Skeletal muscle tissue (tissue), 3 donors: ENCODE measurements at regions not wholly inside any gene's neighbourhood (a gene's known extent, or its start where the extent isn't known, plus 50 kb on each side); places are given as distances from the start of the nearest gene placed in this dataset.
"Not testable (repeated sequence)": the region's sequence is repeated elsewhere in the genome, so short reads cannot be mapped to it uniquely, and the experiment has no call there.

Experiments used
- H3K27ac ChIP-seq: one replicate; pipeline ENCODE4 v1.7.0; 2013; ENCODE audit warnings: mild to moderate bottlenecking, low read depth, low read length, inconsistent platforms
- H3K27me3 ChIP-seq, 3 donors: one replicate each; pipeline ENCODE4 v1.7.0; 2013; ENCODE audit warnings: low read length in 3 of 3; ENCODE audit not compliant: control insufficient read depth in 3 of 3, insufficient read depth in 3 of 3
- H3K36me3 ChIP-seq, 3 donors: one replicate each; pipeline ENCODE4 v1.7.0; 2013; ENCODE audit warnings: low read length in 3 of 3; ENCODE audit not compliant: control insufficient read depth in 3 of 3, insufficient read depth in 3 of 3
- H3K4me1 ChIP-seq, 3 donors: one replicate each; pipeline ENCODE4 v1.7.0; 2013; ENCODE audit warnings: low read length in 3 of 3, mild to moderate bottlenecking in 3 of 3; ENCODE audit not compliant: control insufficient read depth in 3 of 3, insufficient read depth in 3 of 3
- H3K4me3 ChIP-seq, 3 donors: one replicate each; pipeline ENCODE4 v1.7.0; 2013; ENCODE audit warnings: low read length in 3 of 3
- H3K9ac ChIP-seq, 3 donors: one replicate each; pipeline ENCODE4 v1.7.0; 2013; ENCODE audit warnings: low read length in 3 of 3, mild to moderate bottlenecking in 3 of 3, moderate library complexity in 2 of 3, low read depth in 1 of 3
- H3K9me3 ChIP-seq, 3 donors: one replicate each; pipeline ENCODE4 v1.7.0; 2013; ENCODE audit warnings: low read length in 3 of 3; ENCODE audit not compliant: control insufficient read depth in 3 of 3
- donor health status: Osteomylitis.

GRCh38 chr5:15374886-15375285 is 125.1 kb upstream of the FBXL7 start:
- H3K9ac ChIP-seq: no peak overlapping the region
- no peaks in the 10 kb centered on the region for H3K36me3 ChIP-seq
- no peak overlapping the region for H3K4me3 ChIP-seq
- H3K27me3 ChIP-seq: no peaks in the 10 kb centered on the region
- no peak overlapping the region for H3K27ac ChIP-seq
- H3K4me1 ChIP-seq: no peaks in the 10 kb centered on the region
- no peaks in the 10 kb centered on the region for H3K9me3 ChIP-seq

GRCh38 chr5:15373151-15373550 is 126.8 kb upstream of the FBXL7 start:
- H3K9me3 ChIP-seq: no peaks in the 10 kb centered on the region
- H3K36me3 ChIP-seq: no peaks in the 10 kb centered on the region
- H3K9ac ChIP-seq: no peak overlapping the region
- no peaks in the 10 kb centered on the region for H3K27me3 ChIP-seq
- no peak overlapping the region for H3K27ac ChIP-seq
- H3K4me1 ChIP-seq: no peaks in the 10 kb centered on the region
- no peak overlapping the region for H3K4me3 ChIP-seq

- Histone ChIP-seq H3K9ac (no peak overlapping the region), H3K27ac (no peak overlapping the region), H3K9me3 (no peaks in the 10 kb centered on the region), H3K4me1 (peaks cover 0 to 3% (median 0%) of the 10 kb centered on the region in 3 donors), H3K27me3 (no peaks in the 10 kb centered on the region), H3K4me3 (no peak overlapping the region), H3K36me3 (no peaks in the 10 kb centered on the region)
These were observed 128.8 kb upstream of the FBXL7 start for GRCh38 chr5:15371184-15371583.

- Histone ChIP-seq H3K27me3 (no peaks in the 10 kb centered on the region), H3K4me3 (no peak overlapping the region), H3K27ac (no peak overlapping the region)
These were observed 131.1 kb upstream of the FBXL7 start for GRCh38 chr5:15368835-15369234.

GRCh38 chr5:15367489-15367888 is 132.5 kb upstream of the FBXL7 start:
- no peak overlapping the region for H3K9ac ChIP-seq
- H3K36me3 ChIP-seq: no peaks in the 10 kb centered on the region
- H3K9me3 ChIP-seq: no peaks in the 10 kb centered on the region
- H3K4me1 ChIP-seq: peaks cover 0 to 3% (median 0%) of the 10 kb centered on the region in 3 donors
- no peak overlapping the region for H3K4me3 ChIP-seq
- no peak overlapping the region for H3K27ac ChIP-seq
- H3K27me3 ChIP-seq: no peaks in the 10 kb centered on the region

More at GRCh38 chr5:15368835-15369234, 131.1 kb upstream of the FBXL7 start:
- peaks cover 0 to 3% (median 0%) of the 10 kb centered on the region in 3 donors for H3K4me1 ChIP-seq
- no peaks in the 10 kb centered on the region for H3K36me3 ChIP-seq
- H3K9me3 ChIP-seq: no peaks in the 10 kb centered on the region
- H3K9ac ChIP-seq: no peak overlapping the region

- H3K9ac ChIP-seq: no peak overlapping the region
- H3K36me3 ChIP-seq: no peaks in the 10 kb centered on the region
- H3K27ac ChIP-seq: no peak overlapping the region
- peaks cover 0 to 3% (median 0%) of the 10 kb centered on the region in 3 donors for H3K4me1 ChIP-seq
- peak overlapping the region in 1 of 3 donors; percentile 20 for H3K4me3 ChIP-seq
- no peaks in the 10 kb centered on the region for H3K27me3 ChIP-seq
- H3K9me3 ChIP-seq: no peaks in the 10 kb centered on the region
These were observed 133.1 kb upstream of the FBXL7 start for GRCh38 chr5:15366676-15367391.

GRCh38 chr5:15365070-15365469 is 134.9 kb upstream of the FBXL7 start:
- H3K36me3 ChIP-seq: no peaks in the 10 kb centered on the region
- H3K4me3 ChIP-seq: no peak overlapping the region
- H3K9ac ChIP-seq: no peak overlapping the region
- H3K27ac ChIP-seq: no peak overlapping the region
- no peaks in the 10 kb centered on the region for H3K27me3 ChIP-seq
- H3K9me3 ChIP-seq: no peaks in the 10 kb centered on the region
- peaks cover 0 to 3% (median 0%) of the 10 kb centered on the region in 3 donors for H3K4me1 ChIP-seq

- no peak overlapping the region for H3K9ac ChIP-seq
- no peaks in the 10 kb centered on the region for H3K36me3 ChIP-seq
- H3K27me3 ChIP-seq: no peaks in the 10 kb centered on the region
- no peak overlapping the region for H3K4me3 ChIP-seq
- H3K27ac ChIP-seq: no peak overlapping the region
- H3K9me3 ChIP-seq: no peaks in the 10 kb centered on the region
- H3K4me1 ChIP-seq: peaks cover 0 to 3% (median 0%) of the 10 kb centered on the region in 3 donors
These were observed 136.4 kb upstream of the FBXL7 start for GRCh38 chr5:15363601-15364000.

GRCh38 chr5:15357092-15357453 is 142.9 kb upstream of the FBXL7 start:
- not testable (repeated sequence) for H3K27me3 ChIP-seq, H3K9me3 ChIP-seq, H3K4me1 ChIP-seq, H3K4me3 ChIP-seq, H3K36me3 ChIP-seq, H3K27ac ChIP-seq, H3K9ac ChIP-seq

- H3K9me3 ChIP-seq, H3K27me3 ChIP-seq, H3K4me3 ChIP-seq, H3K27ac ChIP-seq, H3K9ac ChIP-seq, H3K4me1 ChIP-seq, H3K36me3 ChIP-seq: not testable (repeated sequence)
These were observed 143.5 kb upstream of the FBXL7 start for GRCh38 chr5:15356308-15357091.
